Activated CD4-positive, alpha-beta T cell treated with anti-CD3 and anti-CD28 coated beads, Interleukin-2, amount 50 U/mL, for 48 hours (primary cell): ENCODE measurements at regions not wholly inside any gene's neighbourhood (a gene's known extent, or its start where the extent isn't known, plus 50 kb on each side); places are given as distances from the start of the nearest gene placed in this dataset.

Experiments
- DNase-seq, 2 experiments: peaks; one replicate each; pipeline ENCODE4 v3.0.0-alpha.2; 2020

DNA sequence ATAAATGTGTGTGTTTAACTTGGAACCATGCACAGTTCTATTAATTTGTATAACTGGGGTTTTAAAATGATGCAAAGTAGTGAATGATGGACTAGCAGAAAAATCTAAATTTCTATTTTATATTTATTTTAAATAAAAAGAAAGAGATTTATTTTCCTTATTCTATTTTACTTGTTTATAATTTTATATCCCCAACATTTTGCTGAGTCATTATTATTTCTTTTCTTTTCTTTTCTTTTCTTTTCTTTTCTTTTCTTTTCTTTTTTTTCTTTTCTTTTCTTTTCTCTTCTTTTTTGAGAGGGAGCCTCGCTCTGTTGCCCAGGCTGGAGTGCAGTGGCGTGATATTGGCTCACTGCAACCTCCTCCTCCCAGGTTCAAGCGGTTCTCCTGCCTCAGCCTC lies 395.0 kb upstream of the NCAM2 start:
- no peak for DNase-seq

DNA sequence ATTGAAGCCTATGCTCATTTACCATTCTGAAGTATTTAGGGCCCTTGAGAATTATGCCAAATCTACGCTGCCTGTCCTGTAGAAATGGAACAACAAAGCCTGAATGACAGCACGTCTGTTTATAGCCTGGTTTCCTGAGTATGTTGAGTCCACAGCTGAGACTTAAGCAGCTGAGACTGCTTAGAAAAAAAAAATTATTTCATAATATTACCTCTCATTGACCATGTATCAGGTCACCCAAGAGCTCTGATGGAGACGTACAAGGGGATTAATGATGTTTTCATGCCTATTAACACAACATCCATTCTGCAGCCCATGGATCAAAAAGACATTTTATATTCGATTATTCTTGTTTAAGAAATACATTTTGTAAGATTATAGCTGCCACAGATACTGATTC lies 387.2 kb upstream of the NCAM2 start:
- no peak for DNase-seq

DNA sequence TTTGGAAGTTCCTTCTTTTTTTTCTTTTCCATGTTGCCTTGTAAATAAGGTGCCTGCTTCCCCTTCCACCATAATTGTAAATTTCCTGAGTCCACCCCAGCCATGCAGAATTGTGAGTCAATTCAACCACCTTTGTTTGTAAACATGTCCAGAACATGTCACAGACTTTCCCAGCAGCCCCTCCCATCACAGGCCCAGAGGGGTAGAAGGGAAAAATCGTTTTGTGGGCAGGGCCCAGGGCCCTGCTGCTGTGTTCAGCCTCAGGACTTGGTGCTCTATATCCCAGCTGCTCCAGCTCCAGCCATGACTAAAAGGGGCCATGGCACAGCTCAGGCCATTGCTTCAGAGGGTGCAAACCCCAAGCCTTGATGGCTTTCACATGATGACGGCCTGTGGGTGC lies 384.6 kb upstream of the NCAM2 start:
- DNase-seq: no peak

DNA sequence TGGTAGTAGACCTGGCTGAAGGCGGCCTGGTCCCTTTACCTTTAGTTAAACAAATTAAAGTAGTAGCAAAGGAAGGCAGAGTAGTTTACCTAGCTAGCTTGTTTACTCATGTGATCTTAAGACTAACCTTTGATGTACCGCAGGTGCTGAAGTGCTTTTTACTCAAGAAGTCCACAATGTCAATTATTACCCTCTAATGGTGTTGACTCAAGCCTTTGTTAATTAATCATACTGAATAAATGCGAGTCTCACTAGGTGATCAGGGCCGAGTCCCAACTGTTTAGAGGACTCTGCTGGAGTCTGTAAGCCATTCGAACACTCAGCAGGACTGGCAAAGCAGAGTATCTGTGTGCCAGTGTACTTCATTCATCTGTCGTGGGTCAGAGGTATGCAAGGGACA lies 381.1 kb upstream of the NCAM2 start:
- DNase-seq: no peak

DNA sequence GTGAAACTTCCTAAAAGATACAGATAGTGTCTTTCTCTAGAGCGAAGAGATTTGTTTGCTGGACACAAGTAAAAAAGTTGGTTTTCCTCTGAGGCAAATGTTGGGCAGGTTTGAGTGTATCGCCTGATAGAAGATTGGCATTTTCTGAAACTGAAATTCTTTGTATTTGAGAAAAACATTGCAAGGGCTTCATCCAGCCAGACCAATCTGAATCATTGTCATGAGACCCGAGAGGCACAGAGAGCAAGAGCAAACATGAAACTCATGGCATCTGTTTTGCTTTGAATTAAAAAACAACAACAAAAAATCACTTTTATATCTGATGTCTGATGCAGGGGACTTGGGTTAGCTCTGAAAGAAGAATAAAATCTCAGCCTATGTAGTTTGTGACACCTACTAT lies 379.3 kb upstream of the NCAM2 start:
- DNase-seq: no peak

DNA sequence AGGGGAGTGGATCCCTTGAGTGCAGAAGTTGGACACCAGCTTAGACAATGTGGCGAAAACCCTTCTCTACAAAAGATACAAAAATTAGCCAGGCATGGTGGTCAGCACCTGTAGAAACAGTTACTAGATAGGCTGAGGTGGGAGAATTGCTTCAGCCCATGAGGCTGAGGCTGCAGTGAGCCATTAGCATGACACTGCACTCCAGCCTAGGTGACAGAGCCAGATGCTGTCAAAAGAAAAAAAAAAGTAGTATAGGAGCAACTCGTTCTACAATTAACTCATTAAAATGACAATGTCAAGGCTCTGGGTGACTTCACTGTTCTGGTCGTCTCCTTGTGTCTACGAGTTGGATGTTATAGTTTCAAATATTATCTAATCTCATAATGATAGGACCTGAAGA lies 370.6 kb upstream of the NCAM2 start:
- no peak for DNase-seq

DNA sequence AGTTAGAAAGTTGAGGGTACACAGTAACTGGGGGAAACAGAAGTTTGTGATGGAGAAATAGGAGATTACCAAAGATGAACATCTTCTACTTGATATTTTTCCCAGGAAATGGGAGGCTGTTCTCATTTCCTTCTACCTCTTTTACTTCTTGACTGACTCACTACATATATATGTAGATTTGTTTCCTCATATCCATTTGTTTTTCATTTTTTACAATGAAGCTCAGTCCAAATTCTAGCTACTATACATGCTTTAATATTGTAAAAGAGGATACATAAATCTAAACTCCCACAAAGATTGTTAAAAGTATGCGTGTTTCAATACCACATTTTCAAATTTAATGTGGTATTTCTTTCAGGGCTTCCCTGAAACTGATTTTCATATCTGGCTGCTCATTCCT lies 366.6 kb upstream of the NCAM2 start:
- no peak for DNase-seq

DNA sequence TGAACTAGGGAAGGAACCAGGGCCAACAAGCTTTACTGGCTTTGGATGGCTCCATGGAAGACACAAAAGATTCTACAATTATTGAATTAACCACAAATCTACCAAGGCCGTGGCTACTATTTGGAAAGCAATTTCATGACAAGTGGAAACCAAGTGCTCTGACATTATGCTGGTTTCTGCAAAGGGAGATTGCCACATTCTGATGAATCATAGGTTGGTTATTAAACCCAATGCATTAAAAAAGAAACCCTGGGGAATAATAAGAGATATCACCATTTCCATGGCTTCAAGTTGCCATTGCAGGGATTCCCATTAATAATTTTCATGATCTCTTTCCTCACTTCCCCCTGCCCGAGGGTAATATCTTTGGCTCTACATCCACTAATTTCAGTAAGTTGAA lies 359.2 kb upstream of the NCAM2 start:
- no peak for DNase-seq

DNA sequence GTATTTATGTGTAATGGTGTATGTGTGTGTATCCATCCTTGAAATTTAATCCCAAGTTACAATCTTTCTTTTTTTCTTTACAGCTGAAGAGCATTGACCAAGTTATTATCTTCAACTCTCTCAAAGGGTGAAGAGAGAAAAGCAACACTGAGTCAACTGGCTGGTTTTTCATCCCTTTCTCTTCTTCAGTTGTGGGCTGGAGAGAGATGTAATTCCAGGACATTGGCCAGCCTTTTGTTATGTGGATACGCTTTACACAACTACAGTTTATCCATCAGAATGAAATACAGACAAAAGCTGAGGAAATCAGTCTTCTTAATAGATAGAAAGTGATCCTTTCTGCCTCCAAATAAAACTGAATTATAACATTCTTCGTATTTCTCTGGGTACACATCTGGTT lies 357.0 kb upstream of the NCAM2 start:
- DNase-seq: no peak

DNA sequence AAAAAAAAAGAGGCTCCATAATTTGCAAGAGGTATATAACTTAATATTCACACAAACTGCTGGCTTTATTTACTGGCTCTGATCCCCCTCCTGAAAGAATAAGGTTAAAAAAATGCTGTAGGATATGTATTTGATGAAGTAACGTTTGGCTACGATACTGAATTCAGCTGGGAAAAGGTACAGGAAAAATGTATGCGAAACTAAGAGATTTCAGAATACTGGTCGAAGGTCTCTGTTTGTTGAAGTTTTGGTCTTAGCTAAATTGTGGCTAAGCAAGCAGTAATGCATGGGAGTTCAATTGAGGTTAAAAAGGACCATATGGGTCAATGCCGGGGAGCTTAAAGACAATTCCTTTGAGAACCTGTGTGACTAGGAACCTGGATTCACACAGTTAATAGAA lies 355.5 kb upstream of the NCAM2 start:
- no peak for DNase-seq

DNA sequence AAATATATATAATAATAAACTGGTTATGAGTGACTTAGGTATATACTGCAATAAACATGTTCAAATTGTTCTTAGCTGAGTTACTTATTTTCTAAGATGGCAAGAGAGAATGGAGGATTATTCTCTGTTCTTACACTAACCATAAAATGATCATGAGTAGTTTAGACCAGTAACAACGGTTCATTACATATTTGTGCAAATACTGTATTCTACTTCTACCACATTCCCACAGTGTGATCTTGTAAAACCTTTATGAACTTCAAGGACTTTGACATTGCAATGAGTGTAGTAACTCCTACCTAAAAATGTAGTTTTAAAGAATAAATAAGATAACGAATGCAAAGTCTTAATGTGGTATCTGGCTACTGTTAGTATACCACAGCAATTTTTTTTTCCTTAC lies 353.7 kb upstream of the NCAM2 start:
- no peak for DNase-seq

DNA sequence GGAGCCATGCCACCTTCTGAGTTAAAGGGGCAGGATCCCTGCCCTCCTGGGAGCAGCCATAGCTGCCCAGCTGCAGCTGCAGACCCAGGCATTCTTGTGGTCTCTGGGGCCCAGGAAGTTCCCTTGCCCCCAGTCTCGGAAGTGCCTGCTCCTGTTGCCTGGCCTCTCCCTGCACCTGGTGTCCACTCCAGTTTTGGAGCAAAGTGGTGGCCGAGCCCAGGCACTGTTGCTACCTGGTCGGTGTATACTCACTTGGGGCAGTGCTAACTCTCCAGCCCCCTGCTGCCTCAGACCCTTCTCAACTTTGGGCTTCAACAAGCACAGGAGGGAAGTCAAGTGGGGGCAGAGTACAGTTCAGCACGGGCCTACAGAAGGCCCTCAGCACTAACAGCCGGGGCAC lies 352.9 kb upstream of the NCAM2 start:
- no peak for DNase-seq

DNA sequence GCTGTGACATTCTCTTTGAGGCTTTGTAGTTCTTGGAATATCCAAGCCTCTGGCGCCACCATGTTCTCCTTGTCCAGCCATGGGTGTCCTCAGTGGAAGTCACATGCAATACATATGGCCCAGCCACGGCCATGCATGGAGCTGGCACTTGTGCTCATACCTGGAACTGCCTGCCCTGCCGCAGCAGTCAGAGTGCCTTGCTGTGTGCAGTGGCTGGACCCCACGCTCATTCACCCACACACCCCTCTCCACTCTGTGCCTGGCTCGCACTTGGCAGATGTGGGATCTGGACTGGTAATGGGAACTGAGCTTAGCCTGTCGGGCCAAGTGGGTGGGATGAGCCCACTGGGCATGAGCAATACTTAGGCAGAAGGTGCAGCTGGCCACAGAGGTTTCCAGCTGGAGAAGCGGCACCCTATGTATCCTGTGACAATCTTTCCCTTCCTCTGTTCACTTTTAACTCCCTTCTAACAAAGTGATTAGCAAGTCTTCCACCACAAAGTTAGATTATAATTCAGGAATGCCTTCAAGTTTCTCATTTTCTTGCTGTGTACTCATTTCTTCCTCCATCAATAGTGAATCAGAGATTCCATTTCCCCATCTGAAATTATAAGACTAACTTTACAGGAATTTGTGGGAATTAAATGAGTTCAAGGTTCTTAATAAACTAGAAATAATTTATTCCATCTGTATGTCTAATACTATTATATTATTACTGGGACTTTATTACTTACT lies 351.6 kb upstream of the NCAM2 start:
- no peak for DNase-seq

DNA sequence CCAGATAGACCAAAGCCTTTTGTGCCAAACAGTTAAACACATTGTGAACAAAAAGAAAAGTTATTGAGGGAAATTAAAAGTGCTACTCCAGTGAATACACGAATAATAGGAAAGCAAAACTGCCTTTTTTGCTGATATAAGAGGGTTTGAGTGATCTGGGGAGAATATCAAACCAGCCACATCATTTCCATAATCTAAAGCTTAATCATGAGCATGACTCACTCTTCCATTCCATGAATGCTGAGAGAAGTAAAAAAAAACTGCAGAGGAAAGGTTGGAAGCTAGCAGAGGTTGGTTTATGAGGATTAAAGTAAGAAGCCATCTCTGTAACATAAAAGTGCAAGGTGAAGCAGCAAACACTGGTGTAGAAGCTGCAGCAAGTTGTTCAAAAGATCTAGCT lies 350.6 kb upstream of the NCAM2 start:
- no peak for DNase-seq

DNA sequence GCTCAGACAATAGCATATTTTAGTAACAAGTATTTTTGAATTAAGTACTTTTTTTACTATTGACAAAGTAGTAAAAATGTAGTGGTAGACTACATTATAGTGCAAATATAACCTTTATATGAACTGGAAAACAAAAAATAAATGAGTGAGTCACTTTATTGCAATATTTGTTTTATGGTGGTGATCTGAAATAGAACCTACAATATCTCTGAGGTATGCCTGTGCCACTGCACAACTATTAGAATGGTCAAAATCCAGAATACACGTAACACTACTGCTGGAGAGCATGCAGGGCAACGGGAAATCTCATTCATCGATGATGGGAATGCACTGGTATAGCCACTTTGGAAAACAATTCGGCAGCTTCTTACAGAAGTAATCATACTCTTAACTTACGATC lies 349.0 kb upstream of the NCAM2 start:
- no peak for DNase-seq

DNA sequence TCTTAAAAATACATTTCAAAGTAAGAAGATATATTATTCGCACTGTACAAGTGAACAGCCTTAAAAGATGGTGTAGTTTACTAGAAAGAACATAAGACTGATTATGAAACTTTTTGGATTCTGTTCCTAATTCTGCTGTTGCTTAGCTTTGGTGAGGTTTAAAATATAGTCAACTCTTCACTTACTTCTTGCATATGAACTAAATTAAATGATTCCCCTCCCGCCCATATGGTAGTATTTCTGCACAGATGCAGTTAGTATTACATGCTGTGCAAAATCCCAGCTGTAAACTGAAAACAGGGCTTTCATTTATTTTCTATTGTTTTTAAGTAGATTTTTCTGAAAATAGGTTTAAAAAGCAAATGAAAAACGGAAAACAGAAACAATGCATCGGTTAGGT lies 345.4 kb upstream of the NCAM2 start:
- no peak for DNase-seq

DNA sequence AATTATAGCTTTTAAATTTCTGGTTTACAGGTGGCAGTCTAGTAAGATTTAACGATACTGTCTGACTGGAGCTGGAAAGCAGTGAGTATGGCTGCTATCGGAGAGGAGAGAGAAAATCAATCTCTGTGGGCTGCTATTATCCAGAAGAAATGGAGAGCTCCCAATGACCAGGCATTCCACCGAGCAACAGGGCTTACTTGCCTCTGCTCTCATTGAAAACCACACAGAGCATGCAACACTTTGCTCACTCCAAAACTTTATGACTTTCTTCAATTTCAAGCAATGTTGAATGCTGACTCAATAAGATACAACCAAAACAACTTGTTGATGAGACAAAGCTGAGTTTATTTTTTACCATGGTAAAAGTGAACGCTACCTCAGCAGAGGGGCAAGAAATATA lies 337.0 kb upstream of the NCAM2 start:
- DNase-seq: no peak

DNA sequence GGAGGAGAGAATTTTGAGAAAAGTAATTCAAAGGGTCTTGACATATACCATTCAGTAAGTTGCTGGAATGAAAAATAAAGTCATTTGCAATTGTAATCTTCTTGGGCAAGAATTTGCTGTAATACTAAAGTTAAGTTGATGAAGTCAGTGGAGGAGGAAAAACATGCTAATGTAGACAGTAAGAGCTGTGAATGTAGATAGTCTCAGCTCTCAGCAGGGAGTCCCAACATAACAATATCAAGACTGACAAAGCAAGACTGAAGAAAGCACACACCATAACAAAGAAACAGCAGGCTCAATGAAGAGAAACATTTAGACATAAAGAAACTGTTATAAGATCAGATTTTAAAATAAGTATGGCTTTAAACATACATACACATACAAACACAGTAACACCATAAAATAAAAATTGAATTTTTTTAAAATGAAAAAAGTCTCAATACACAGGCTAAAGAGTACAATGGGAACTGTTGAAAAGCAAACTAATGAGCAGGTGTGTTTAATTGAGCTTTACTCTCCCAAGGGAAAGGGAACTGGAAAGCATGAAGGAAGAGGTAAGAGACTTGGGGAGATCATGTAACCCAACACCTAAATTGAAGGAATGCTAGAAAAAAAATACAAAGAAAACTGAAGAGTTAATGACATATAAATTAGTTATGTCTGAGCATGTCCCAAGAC lies 336.3 kb upstream of the NCAM2 start:
- no peak for DNase-seq

DNA sequence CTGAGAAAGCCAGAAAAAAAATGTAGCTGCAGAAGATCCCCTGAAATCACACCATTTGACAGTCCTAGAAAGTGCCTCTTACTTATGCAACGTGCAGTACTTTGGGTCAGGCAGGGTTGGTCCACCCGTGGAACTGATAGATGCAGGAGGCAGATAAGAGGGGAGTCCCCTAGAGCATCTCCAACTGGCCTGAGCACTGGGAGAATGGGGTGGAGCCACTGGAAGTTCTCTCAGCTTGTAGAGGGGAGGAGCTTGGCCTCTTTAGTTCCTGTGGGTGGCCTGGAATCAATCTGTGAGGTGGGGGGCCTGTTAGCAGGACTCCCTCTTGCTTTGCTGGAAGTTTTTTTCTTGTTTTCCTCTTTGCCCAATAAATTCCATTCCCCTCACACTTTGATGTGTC lies 335.7 kb upstream of the NCAM2 start:
- DNase-seq: no peak

DNA sequence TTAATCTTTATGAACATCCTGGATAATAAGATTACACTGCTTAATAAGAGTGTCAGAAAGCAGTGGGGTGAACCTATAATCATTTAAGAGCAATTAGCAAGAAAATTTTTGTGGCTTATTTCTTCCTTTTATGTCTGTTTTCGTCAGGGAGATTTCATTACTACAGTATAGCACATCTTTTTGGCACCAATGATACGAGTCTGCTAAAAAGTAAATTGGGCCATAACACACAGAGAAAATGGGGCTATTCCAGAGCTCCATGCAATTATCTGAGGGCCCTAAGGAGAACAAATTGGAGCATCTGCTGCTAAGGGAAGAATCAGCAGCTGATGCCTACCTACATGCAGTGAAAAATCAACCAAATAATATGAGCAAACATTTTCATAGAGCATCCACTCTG lies 330.3 kb upstream of the NCAM2 start:
- DNase-seq: no peak

DNA sequence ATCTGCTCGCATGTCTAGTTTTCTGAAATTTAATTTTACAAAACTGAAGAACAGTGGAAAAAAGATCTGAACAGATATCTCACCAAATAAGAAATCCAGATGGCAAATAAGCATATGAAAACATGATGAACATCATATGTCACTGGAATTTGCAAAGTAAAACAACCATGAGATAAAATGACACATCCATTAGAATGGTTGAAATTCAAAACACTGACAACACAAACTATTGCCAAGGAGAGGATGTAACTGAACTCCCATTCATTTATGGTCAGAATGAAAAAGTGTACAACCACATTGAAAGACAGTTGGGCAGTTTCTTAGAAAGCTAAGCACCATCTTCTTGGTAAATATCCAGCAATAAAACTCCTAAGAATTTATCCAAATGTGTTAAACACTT lies 312.7 kb upstream of the NCAM2 start:
- DNase-seq: no peak

DNA sequence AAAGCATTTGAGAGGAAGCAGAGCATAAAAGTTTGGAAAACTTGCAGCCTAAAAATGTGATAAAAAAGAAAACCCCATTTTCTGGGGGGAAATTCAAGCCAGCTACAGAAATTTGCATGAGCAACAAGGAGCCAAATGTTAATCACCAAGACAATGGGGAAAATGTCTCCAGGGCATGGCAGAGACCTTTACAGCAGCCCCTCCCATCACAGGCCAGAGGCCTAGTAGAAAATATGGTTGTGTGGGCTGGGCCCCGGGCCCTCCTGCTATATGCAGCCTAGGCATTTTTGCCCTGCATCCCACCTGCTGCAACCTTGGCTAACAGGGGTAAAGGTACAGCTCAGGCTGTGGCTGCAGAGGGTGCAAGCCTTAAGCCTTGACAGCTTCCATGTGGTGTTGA lies 299.6 kb upstream of the NCAM2 start:
- DNase-seq: no peak

DNA sequence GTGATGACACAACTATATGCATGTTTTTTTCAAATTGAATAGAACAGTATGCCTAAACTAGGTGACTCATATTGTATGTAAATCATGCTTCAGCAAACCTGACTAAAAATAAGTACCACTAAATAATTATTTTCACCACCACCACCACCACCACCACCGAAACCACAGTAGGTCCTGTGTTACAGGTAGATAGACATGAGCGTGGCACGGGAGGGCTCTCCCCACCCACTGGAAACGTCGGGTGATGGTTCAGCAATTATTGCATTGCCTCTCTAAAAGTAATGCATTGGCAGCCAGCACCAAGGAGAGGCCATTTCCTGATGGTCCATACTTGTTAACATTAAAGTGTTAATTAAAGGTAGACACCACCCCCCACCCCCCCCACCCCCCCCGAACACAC lies 297.0 kb upstream of the NCAM2 start:
- no peak for DNase-seq

DNA sequence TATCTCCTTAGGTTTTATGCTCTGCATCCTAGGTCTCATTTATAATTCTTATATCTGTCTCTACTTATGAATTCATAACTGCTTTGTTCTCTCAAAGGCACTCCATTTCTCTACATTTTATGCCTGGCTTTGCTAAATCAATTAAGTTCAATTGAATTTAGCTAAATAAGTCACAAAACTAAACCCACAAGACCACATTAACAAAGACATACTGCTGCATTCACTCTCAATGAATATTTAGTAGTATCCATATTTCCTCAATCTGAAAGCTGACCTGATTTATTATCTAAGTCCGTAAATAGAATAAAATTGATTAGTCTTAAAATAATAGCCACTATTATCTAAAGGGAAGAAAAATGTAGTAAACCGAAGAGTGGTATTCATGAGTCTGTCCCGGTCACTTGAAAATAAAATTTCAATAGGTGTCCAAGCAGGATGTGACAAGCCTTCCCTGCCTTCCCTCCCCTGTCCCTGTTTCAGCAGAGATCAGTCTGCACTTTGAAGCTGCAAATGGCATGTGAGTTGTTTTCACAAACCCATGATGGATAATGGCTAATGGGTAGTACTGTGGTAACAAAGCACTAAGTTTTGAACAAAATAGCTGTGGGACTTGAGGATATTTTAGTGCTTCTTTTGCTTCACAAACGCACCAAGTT lies 295.0 kb upstream of the NCAM2 start:
- DNase-seq: no peak

DNA sequence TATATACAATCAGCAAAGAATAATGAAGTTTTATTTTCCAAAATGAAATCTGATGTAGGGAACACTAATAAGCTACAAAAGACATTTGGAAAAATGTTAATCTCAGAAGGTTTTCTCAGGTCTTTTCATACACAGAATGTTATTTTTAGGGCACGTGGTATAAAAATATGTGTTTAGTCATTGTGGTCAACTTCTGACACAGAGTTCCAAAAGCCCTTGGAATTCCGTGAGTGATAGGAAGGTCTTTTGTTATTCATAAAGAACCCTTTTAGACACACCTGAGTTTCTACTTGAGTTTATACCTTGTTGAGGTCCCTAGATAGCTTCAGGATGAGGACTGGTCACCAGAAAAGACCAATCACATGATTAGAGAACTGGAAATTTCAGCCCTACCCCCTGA lies 277.6 kb upstream of the NCAM2 start:
- no peak for DNase-seq
